ENCODE measurements at regions not wholly inside any gene's neighbourhood (a gene's known extent, or its start where the extent isn't known, plus 50 kb on each side); places are given as distances from the start of the nearest gene placed in this dataset.

DNA sequence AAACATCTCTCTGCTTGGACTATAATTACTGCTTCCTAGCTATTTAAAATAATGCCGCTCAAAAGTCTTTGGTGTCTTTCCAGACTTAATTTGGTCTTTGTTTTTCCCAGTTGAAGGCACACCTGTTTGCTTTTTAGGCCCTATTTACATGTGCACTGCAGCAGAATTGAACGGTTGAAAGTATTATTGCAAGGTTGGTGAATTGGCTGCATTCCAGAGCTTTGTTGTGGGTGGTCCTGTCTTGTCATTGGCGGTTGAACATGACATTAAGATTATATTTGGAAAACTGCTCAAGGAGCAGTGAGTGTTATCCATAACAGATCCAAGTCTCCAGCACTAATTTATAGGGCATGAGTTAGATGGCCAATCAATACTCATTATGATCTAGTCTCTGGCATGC is 656.3 kb downstream of the PTPRC start:
- H3K27ac Mint-ChIP-seq (ENCODE audit: unreplicated experiment): no peak overlapping the region
- H3K27ac ChIP-seq (ENCODE audit: low read depth, low read length): no peak overlapping the region

DNA sequence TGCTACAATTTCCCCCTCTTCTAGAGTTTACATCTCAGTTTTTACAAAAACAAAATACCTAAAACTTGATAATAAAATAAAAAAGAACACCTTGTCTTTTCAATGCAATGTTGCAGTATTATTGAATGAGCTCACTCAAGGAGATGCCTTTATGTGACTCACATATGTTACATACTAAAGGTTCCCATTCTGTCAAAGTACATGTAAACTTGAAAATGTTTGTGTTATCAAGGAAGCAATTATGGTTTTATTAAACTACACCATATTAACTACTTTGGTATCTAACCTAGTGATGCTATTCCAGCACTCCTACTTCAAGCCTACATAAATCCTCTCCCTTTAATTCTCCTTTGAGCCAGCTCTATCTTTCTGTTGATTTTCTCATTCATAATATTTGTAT is 658.3 kb downstream of the PTPRC start:
- Histone ChIP-seq H4K20me1 (ENCODE audit: insufficient read depth, low read length) (no peaks in the 10 kb centered on the region), H3K36me3 (ENCODE audit: insufficient read depth, low read length) (no peaks in the 10 kb centered on the region), H3K4me2 (ENCODE audit: low read length) (no peak overlapping the region), H3K4me3 (ENCODE audit: insufficient read depth, low read depth, low read length) (no peak overlapping the region), H3K27me3 (ENCODE audit: insufficient read depth, low read length) (no peaks in the 10 kb centered on the region), H3K9me3 (ENCODE audit: insufficient read depth, low read depth, low read length) (no peaks in the 10 kb centered on the region), H3K4me1 (ENCODE audit: insufficient read depth, low read length) (peaks cover 8% of the 10 kb centered on the region), H3K79me2 (ENCODE audit: insufficient read depth, low read length) (no peaks in the 10 kb centered on the region), H3K9ac (ENCODE audit: low read length) (no peak overlapping the region), H3K27ac (ENCODE audit: low read depth, low read length) (no peak overlapping the region), H2AFZ (ENCODE audit: low read depth, low read length) (no peak overlapping the region)
- H3K4me1 Mint-ChIP-seq (ENCODE audit: low read depth, unreplicated experiment): peaks cover 12% of the 10 kb centered on the region
- H3K27me3 Mint-ChIP-seq (ENCODE audit: low read depth, unreplicated experiment): no peaks in the 10 kb centered on the region
- no peak for DNase-seq (ENCODE audit: low read depth)
- no peak overlapping the region for H3K4me3 Mint-ChIP-seq (ENCODE audit: unreplicated experiment)
- TF ChIP-seq, protein P1, sequence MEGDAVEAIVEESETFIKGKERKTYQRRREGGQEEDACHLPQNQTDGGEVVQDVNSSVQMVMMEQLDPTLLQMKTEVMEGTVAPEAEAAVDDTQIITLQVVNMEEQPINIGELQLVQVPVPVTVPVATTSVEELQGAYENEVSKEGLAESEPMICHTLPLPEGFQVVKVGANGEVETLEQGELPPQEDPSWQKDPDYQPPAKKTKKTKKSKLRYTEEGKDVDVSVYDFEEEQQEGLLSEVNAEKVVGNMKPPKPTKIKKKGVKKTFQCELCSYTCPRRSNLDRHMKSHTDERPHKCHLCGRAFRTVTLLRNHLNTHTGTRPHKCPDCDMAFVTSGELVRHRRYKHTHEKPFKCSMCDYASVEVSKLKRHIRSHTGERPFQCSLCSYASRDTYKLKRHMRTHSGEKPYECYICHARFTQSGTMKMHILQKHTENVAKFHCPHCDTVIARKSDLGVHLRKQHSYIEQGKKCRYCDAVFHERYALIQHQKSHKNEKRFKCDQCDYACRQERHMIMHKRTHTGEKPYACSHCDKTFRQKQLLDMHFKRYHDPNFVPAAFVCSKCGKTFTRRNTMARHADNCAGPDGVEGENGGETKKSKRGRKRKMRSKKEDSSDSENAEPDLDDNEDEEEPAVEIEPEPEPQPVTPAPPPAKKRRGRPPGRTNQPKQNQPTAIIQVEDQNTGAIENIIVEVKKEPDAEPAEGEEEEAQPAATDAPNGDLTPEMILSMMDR (IDR thresholded peaks at IDR 0.05; ENCODE audit: insufficient read depth, low read depth, low read length): no peak
- no peak for TF ChIP-seq EZH2 (IDR thresholded peaks at IDR 0.05; ENCODE audit: insufficient read depth, low read length)
- no peak for FAIRE-seq
- H3K27ac Mint-ChIP-seq (ENCODE audit: unreplicated experiment): no peak overlapping the region
- no peaks in the 10 kb centered on the region for H3K9me3 Mint-ChIP-seq (ENCODE audit: unreplicated experiment)
- no peaks in the 10 kb centered on the region for H3K36me3 Mint-ChIP-seq (ENCODE audit: low read depth, unreplicated experiment)

More for the DNA sequence above, 656.3 kb downstream of the PTPRC start:
- DNase-seq (ENCODE audit: low read depth) (no peak), FAIRE-seq (no peak)
- H3K9me3 Mint-ChIP-seq (ENCODE audit: unreplicated experiment): no peaks in the 10 kb centered on the region
- no peak for TF ChIP-seq EZH2 (IDR thresholded peaks at IDR 0.05; ENCODE audit: insufficient read depth, low read length)
- TF ChIP-seq, protein P1 (IDR thresholded peaks at IDR 0.05; ENCODE audit: insufficient read depth, low read depth, low read length): no peak
- no peak overlapping the region for H3K4me3 Mint-ChIP-seq (ENCODE audit: unreplicated experiment)
- H2AFZ ChIP-seq (ENCODE audit: low read depth, low read length): no peak overlapping the region
- H3K36me3 ChIP-seq (ENCODE audit: insufficient read depth, low read length): no peaks in the 10 kb centered on the region
- no peaks in the 10 kb centered on the region for H3K9me3 ChIP-seq (ENCODE audit: insufficient read depth, low read depth, low read length)
- H3K4me2 ChIP-seq (ENCODE audit: low read length): no peak overlapping the region
- H3K4me1 ChIP-seq (ENCODE audit: insufficient read depth, low read length): peaks cover 6% of the 10 kb centered on the region
- H3K27me3 Mint-ChIP-seq (ENCODE audit: low read depth, unreplicated experiment): no peaks in the 10 kb centered on the region
- H4K20me1 ChIP-seq (ENCODE audit: insufficient read depth, low read length): no peaks in the 10 kb centered on the region
- no peaks in the 10 kb centered on the region for H3K79me2 ChIP-seq (ENCODE audit: insufficient read depth, low read length)
- H3K4me1 Mint-ChIP-seq (ENCODE audit: low read depth, unreplicated experiment): peaks cover 12% of the 10 kb centered on the region
- no peaks in the 10 kb centered on the region for H3K36me3 Mint-ChIP-seq (ENCODE audit: low read depth, unreplicated experiment)
- H3K9ac ChIP-seq (ENCODE audit: low read length): no peak overlapping the region
- no peaks in the 10 kb centered on the region for H3K27me3 ChIP-seq (ENCODE audit: insufficient read depth, low read length)
- H3K4me3 ChIP-seq (ENCODE audit: insufficient read depth, low read depth, low read length): no peak overlapping the region

DNA sequence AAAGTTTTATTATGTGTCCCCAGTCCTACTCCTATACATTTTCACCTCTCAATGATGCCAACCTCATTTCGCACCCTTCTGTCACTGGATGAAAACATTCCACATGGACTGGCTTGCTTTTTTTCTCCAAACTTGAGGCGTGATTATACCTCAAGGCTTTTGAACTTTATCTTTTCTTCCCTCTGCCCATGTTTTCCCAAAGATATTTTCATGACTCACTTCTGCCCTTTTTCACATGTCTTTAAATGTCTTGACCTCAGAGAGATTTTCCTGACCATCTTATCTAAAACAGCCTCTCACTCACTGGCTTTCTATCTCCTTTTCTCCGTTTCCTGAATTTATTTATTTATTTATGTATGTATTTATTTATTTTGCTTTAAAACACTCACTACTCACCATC is 659.0 kb downstream of the PTPRC start:
- H3K9me3 ChIP-seq (ENCODE audit: insufficient read depth, low read depth, low read length): no peaks in the 10 kb centered on the region
- Mint-ChIP-seq H3K4me1 (ENCODE audit: low read depth, unreplicated experiment) (peaks cover 14% of the 10 kb centered on the region), H3K9me3 (ENCODE audit: unreplicated experiment) (no peaks in the 10 kb centered on the region), H3K27me3 (ENCODE audit: low read depth, unreplicated experiment) (no peaks in the 10 kb centered on the region), H3K36me3 (ENCODE audit: low read depth, unreplicated experiment) (no peaks in the 10 kb centered on the region), H3K4me3 (ENCODE audit: unreplicated experiment) (no peak overlapping the region), H3K27ac (ENCODE audit: unreplicated experiment) (no peak overlapping the region)
- no peak overlapping the region for H3K9ac ChIP-seq (ENCODE audit: low read length)
- H3K36me3 ChIP-seq (ENCODE audit: insufficient read depth, low read length): no peaks in the 10 kb centered on the region
- no peak overlapping the region for H3K27ac ChIP-seq (ENCODE audit: low read depth, low read length)
- H2AFZ ChIP-seq (ENCODE audit: low read depth, low read length): no peak overlapping the region
- H3K4me2 ChIP-seq (ENCODE audit: low read length): peak overlapping the region; percentile 31
- DNase-seq (ENCODE audit: low read depth) (no peak), FAIRE-seq (no peak)
- no peaks in the 10 kb centered on the region for H4K20me1 ChIP-seq (ENCODE audit: insufficient read depth, low read length)
- H3K27me3 ChIP-seq (ENCODE audit: insufficient read depth, low read length): no peaks in the 10 kb centered on the region
- peaks cover 11% of the 10 kb centered on the region for H3K4me1 ChIP-seq (ENCODE audit: insufficient read depth, low read length)
- no peak for TF ChIP-seq EZH2 (IDR thresholded peaks at IDR 0.05; ENCODE audit: insufficient read depth, low read length)
- TF ChIP-seq, protein P1 (IDR thresholded peaks at IDR 0.05; ENCODE audit: insufficient read depth, low read depth, low read length): no peak
- no peaks in the 10 kb centered on the region for H3K79me2 ChIP-seq (ENCODE audit: insufficient read depth, low read length)
- no peak overlapping the region for H3K4me3 ChIP-seq (ENCODE audit: insufficient read depth, low read depth, low read length)

Measured in astrocyte (in vitro differentiated cells and primary cell).